ENCODE measurements at regions not wholly inside any gene's neighbourhood (a gene's known extent, or its start where the extent isn't known, plus 50 kb on each side); places are given as distances from the start of the nearest gene placed in this dataset.
"Not testable (repeated sequence)": the region's sequence is repeated elsewhere in the genome, so short reads cannot be mapped to it uniquely, and the experiment has no call there.

GRCh38 chr5:101720033-101720432 is 576.1 kb downstream of the SLCO4C1 start:
- DNase-seq = no peak

DNA sequence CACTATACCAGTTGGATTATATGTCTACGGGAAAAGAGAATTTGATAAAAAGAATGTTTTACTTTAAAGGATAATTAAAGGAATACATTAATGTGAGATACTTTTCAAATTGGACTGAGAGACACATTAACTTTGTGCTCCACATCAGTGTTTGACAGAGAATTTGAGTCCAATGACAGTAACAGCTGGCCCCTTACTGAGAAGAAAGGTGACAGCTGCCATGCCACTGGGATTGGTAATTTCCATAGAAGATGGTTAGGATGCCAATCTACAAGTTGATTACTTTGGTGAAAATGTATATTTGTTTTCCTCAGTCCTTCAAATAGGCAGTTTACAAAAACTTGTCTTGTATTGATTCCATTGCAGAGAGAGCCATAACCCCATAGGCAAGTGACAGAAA is 578.4 kb downstream of the SLCO4C1 start:
- DNase-seq = no peak

- DNase-seq = no peak
These were observed 579.1 kb downstream of the SLCO4C1 start for GRCh38 chr5:101716941-101717340.

- DNase-seq = not testable (repeated sequence)
These were observed 580.3 kb downstream of the SLCO4C1 start for GRCh38 chr5:101715790-101716189.

DNA sequence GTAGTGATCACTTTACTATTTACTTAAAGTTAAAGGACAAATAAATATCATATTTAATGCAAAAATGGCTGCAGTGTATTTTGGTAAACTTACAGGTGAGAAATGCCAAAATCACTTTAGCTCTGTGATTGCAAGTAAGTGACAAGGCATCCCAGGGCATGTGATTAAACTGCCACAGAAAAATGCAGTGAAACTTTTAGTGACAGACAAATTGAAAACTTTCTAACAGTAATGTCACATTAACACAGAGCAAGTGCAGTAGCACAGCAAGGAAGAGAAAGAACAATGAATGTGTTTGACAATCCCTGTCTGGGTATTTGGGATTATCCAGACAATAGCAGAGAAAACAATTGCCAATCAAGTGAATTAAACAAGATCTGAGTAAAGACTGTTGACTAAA is 606.8 kb downstream of the SLCO4C1 start:
- no peak for DNase-seq

- DNase-seq = no peak
These were observed 607.9 kb downstream of the SLCO4C1 start for GRCh38 chr5:101688156-101688555.

DNA sequence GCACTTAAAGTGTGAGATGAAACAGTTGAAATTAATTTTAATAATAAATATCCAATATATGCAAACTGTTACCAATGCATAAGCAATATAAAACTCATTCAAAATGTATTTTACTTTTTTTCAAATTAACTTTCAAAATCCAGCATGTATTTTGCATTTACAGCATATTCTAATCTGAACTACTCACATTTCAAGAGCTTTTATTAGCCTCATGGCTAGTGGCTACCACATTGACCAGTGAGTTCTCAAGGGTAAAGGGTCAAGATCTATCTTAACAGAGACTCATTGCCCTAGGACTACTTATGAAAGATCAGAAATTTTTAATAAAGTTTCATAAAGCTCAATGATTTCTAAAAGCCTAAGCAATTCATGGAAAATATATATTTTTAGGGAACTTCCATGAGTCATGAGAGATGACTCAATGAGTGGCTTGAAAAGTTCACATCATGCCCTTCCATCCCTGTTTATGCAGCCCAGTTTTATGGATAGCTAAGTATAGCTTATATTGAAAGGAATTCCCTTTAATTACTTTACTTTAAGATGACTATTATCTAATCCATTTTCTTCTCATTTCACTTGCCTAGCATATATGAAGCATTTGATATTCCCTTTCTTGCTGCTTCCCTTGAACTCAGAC is 608.6 kb downstream of the SLCO4C1 start:
- DNase-seq = no peak

DNA sequence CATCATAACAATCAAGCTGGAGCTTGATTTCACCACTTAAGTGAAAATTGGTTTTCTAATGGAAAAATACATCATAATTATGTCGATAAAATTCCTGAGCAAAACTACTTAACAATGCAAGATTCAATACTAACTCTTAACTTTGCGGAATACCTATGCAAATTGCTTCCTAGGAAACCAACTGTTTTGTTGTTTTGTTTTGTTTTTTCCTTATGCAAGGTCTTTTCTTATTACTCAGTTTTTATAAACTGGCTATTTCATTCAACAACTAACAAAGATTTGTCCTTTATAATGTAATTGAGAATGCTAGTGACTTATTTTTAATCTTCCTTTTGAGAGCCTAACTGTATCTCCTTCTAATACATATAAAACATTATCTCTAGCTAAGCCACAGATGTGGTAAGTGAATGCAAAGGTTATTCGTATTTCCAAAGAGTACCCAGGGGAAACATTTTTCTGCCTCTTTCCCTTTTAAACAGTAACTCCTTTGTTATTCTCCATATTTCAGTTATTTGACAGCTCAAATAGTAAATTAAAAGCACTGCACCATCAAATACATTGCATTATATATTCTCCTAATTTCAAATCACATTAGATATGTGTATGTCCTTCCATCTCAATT is 609.4 kb downstream of the SLCO4C1 start:
- DNase-seq = no peak

DNA sequence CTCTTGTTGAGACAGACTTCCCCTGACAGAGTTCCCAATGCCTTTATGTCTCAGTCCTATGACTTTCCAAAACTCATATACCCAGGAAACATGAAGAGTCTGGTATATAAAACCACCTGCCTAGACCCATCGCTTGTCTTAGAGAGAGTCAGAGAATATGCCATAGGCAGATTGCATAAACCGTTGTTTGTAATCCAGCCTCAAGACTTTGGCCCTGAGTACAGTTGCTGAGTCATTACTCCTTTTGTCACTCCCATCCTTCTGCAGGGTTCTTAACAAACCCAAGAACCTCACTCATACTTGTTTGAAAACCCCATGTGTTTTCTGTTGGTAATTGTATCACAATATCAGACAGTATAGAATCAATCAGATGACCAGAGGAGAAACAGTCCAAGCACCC is 616.3 kb downstream of the SLCO4C1 start:
- DNase-seq = no peak

GRCh38 chr5:101678481-101679193 is 617.4 kb downstream of the SLCO4C1 start:
- DNase-seq = no peak

DNA sequence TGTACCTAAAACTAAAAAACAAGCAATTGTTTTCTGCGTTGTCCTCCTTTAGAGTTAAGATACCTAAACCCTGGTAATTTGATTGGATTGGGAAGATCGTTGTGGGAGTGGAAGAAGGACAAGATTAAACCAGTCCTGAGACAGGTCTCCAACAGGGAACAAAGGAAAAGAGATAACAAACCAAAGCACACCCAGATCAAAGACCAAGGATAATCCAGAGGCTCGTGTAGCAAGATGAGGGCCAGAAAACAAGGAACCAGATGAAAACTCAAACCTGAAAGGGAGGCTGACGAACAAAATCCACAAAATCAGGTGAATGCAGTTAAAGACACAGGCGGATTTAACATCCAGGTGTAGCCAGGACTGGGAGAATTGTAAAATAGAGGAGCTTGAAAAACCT is 618.1 kb downstream of the SLCO4C1 start:
- DNase-seq = no peak

DNA sequence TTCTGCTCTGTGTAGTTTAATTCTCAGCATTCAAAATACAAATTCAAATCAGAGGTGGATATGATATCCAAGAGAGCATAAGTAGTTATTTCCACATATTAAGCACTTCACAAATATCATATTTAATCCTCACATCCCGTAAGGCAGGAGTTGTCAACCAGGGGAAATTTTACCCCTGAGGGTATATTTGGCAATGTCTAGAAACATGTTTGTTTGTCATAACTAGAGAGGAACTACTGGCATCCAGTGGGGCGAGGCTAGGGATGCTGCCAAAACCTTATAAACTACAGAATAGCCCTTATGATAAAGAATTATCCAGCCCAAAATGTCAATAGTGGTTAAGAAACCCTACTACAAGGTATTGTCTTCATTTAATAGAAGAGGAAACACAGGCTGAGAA is 619.4 kb downstream of the SLCO4C1 start:
- DNase-seq = no peak

DNA sequence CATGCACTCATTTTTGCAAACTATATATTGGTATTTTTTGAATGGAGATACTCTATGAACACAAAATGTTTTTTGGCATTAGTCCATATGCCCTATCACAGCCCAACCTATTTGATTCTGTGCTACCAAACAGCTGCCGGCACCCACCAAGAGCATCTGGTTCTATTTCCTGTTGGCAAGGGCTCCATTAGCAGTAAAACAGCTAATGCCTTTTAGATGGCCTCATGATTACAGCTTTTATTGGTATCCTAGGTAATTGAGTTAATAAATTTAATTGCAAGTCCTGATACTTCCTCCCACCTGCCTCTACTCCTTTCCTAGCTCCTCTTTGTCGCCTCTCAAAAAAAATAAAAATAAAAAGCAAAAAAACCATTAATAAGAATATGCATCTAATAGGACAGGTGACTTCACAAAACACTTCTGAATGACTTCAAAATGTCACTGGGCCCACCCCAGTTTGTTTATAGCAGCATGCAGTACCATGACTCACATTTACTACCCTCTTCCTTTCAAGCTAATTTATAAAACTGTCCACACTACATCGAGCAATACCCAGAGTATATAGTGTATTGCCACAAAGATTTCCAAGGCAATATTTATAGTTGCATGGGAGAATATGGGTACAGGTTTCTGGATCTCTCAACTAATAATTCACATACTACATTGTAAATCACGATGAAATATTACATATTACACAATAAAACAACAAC is 620.4 kb downstream of the SLCO4C1 start:
- DNase-seq = peak; percentile 50

DNA sequence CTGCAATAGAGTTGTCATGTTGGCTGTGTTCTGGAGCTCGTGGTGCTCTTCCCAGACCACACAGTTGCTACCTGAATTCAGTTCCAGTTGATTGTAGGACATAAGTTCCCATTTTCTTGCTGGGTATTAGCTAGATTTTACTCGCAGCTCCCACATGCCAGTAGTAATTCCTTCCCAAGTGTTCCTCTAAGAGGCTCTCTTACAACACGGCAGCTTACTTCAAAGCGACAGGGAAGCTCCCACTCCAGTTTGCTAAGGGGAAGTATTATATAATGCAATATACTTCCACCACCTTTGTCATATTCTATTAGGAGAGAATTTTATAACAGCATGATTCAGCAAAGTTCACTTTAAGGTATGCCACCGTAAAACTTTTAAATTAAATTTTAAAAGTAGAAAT is 623.0 kb downstream of the SLCO4C1 start:
- no peak for DNase-seq

DNA sequence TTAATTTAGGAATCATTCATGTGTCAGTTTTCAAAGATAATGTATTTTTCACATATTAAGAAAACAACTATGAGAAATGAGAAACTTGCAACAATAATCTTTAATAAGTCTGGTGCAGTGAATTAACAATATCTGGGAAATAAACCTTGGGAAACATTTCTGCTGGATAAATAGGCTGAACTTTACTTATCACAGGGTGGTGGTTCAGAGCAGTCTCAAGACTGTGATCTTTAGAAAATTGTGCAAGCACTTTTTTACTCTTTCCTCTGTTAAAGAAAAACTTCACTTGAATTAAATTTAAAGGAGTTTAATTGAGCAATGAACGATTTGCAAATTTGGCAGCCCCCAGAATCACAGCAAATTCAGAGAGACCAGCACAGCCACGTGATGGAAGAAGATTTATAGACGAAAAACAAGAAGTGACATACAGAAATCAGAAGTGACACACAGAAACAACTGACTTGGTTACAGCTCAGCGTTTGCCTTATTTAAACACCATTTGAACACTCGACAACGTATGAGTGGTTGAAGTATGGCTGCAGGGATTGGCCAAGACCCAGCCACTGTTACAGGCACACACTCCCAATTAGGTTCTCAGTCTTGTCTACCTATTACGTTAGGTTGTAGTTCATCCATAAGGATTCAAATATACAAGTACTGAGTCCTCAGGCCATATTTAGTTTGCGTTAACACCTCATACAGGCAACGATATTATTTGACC is 631.9 kb downstream of the SLCO4C1 start:
- DNase-seq = no peak

DNA sequence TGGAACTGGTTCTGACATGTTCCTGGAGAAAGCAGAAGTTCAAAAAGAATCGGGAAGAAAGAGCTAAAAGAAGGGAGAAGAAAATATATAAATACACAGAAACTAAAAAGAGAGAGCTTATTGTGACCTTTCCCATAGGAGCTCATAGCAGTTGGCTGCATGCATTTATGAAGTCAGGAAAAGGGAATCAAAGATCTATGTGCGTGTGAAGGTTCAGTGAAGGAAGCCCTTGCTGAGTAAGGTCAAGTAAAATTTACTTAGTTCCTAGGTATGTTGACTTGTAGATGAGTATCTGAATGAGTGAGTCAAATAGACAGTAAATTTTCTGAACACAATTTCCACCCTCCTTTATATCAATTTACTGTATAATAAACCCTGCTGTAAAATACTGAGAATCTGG is 632.5 kb downstream of the SLCO4C1 start:
- DNase-seq = no peak

GRCh38 chr5:101662263-101662662 is 633.8 kb downstream of the SLCO4C1 start:
- DNase-seq = no peak

DNA sequence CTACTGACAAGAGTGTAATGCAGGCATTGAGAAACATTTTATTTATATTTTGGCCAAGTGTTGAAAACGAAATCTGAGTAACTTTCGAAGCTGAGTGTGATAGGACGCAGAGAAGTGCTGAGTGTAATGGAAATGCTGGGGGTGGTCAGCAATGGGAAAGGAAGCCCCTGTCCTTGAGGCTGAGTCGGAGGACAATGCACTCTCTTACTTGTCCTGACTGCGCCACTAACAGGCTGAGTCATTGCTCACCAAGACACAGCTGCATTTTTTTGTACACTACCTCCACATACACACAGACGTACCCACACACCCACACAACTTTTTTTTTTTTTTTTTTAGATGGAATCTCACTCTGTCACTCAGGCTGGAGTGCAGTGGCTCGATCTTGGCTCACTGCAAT is 637.7 kb downstream of the SLCO4C1 start:
- DNase-seq = no peak

DNA sequence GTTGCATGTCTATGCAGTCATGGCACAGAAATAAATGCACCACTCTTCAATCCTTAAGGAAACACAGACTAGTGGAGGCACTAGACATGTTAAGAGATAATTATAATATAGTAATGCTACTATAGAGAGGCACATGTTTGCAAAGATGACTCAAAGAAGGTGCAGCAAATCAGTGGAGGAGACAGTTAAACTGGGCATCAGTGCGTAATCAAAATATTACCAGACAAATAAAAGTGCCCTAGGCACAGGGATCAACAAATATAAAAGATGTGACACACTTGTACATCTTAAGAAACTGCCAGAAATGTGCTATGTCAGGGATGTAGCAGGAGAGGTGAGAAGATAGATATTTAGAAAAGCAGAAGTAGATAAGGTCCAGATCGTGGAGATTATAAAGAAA is 642.1 kb downstream of the SLCO4C1 start:
- DNase-seq = no peak

DNA sequence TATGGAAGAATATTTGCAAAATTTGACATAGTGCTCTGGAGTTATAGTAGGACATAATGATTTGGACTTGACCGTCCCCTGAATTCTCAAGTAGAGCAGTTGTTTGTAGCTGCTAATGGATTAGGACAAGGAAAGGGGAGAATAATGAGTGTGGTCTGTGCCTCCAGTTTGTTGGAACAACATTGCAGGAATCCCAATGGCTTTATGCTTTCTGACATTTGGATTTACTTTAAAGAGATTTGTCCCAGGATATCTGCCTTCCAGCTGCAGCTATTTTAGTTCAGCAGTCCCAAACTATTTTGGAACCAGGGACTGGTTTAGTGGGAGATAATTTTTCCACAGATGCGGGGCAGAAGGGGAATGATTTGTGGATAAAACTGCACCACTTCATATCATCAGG is 648.2 kb downstream of the SLCO4C1 start:
- DNase-seq = no peak

GRCh38 chr5:101643794-101644193 is 652.3 kb downstream of the SLCO4C1 start:
- DNase-seq = no peak

- no peak for DNase-seq
These were observed 658.5 kb downstream of the SLCO4C1 start for GRCh38 chr5:101637599-101637998.

- not testable (repeated sequence) for DNase-seq
These were observed 668.3 kb downstream of the SLCO4C1 start for GRCh38 chr5:101627770-101628169.

Measured in DMS79 treated with DMSO at 0.1 percent for 48 hours (cell line).